Stimulated activated memory B cell treated with anti-CD40 and anti-IgM and Interleukin-4, amounts not matched to agents 10 μg/mL and 1 μg/mL and 100 μg/mL, for 72 hours (primary cell): ENCODE measurements at regions not wholly inside any gene's neighbourhood (a gene's known extent, or its start where the extent isn't known, plus 50 kb on each side); places are given as distances from the start of the nearest gene placed in this dataset.
"Not testable (repeated sequence)": the region's sequence is repeated elsewhere in the genome, so short reads cannot be mapped to it uniquely, and the experiment has no call there.

Experiments
- ATAC-seq: fragments of 150-1000 bp; cut with Tn5 transposase; 2 replicates; pipeline ENCODE4 v1.10.0; 2021
- H3K27ac Mint-ChIP-seq: one replicate; pipeline ENCODE4 v1.8.0; 2022; ENCODE audit warnings: mild to moderate bottlenecking, mixed read lengths
- H3K27me3 Mint-ChIP-seq: one replicate; pipeline ENCODE4 v1.8.0; 2022; ENCODE audit warnings: mixed read lengths
- H3K36me3 Mint-ChIP-seq: one replicate; pipeline ENCODE4 v1.8.0; 2022; ENCODE audit warnings: mixed read lengths
- H3K4me1 Mint-ChIP-seq: one replicate; pipeline ENCODE4 v1.8.0; 2022; ENCODE audit warnings: mixed read lengths
- H3K4me3 Mint-ChIP-seq: one replicate; pipeline ENCODE4 v1.8.0; 2022; ENCODE audit warnings: mild to moderate bottlenecking, moderate library complexity, mixed read lengths
- H3K9me3 Mint-ChIP-seq: one replicate; pipeline ENCODE4 v1.8.0; 2022; ENCODE audit warnings: mixed read lengths

GRCh38 chr10:3395041-3395440 lies 222.5 kb upstream of the PITRM1 start:
- Mint-ChIP-seq H3K9me3 (peaks cover 4% of the 10 kb centered on the region), H3K4me1 (peaks cover 31% of the 10 kb centered on the region), H3K27ac (no peak overlapping the region), H3K27me3 (no peaks in the 10 kb centered on the region), H3K4me3 (no peak overlapping the region), H3K36me3 (no peaks in the 10 kb centered on the region)
- no peak for ATAC-seq

- ATAC-seq, result no peak
- Mint-ChIP-seq H3K4me3 (no peak overlapping the region), H3K27ac (no peak overlapping the region), H3K4me1 (peaks cover 31% of the 10 kb centered on the region), H3K9me3 (peaks cover 4% of the 10 kb centered on the region), H3K27me3 (no peaks in the 10 kb centered on the region), H3K36me3 (no peaks in the 10 kb centered on the region)
Measured at GRCh38 chr10:3393958-3394357, 221.4 kb upstream of the PITRM1 start.

DNA sequence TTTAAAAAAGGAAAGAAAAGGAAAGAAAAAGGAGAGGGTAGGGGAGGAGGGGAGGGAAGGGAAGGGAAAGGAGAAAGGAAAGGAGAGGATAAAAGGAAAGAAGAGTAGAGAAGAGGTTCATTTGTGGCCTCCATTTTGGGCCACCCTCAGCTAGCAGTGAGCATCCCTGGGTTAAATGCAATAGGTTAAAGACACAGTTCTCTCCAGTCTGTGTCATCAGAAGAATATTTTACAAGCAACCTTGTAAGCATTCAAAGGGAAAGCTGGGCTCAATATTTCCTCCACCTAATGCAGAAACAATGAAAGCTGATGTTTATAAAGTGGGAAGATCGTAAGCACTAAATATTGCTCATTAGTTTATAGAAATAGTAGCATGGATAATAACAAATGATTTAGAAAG lies 219.1 kb upstream of the PITRM1 start:
- peaks cover 6% of the 10 kb centered on the region for H3K9me3 Mint-ChIP-seq
- no peak for ATAC-seq
- no peaks in the 10 kb centered on the region for H3K36me3 Mint-ChIP-seq
- no peak overlapping the region for H3K27ac Mint-ChIP-seq
- no peak overlapping the region for H3K4me3 Mint-ChIP-seq
- peaks cover 23% of the 10 kb centered on the region for H3K4me1 Mint-ChIP-seq
- peaks cover 5% of the 10 kb centered on the region for H3K27me3 Mint-ChIP-seq

DNA sequence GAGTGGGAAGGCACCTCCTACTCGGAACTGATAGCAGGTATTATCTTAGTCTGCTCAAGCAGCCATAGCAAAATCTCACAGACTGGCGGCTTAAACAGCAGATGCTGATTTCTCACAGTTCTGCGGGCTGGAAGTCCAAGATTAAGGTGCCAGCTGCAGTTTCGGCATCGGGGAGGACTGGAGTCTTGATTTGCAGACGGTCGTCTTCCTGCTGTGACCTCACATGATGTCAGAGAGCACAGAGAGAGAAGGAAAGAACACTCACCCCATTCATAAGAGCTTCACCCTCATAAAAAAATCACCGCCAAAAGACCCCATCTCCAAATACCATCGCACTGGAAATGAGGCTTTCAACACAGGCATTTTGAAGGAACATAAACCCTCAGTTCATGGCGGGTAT lies 216.5 kb upstream of the PITRM1 start:
- Mint-ChIP-seq H3K27me3 (peaks cover 8% of the 10 kb centered on the region), H3K4me1 (peaks cover 8% of the 10 kb centered on the region), H3K4me3 (no peak overlapping the region), H3K36me3 (peaks cover 11% of the 10 kb centered on the region), H3K27ac (no peak overlapping the region), H3K9me3 (peaks cover 12% of the 10 kb centered on the region)
- ATAC-seq, result no peak

- ATAC-seq, result no peak
- H3K36me3 Mint-ChIP-seq, result peaks cover 11% of the 10 kb centered on the region
- no peak overlapping the region for H3K27ac Mint-ChIP-seq
Measured at GRCh38 chr10:3385487-3385886, 212.9 kb upstream of the PITRM1 start.

DNA sequence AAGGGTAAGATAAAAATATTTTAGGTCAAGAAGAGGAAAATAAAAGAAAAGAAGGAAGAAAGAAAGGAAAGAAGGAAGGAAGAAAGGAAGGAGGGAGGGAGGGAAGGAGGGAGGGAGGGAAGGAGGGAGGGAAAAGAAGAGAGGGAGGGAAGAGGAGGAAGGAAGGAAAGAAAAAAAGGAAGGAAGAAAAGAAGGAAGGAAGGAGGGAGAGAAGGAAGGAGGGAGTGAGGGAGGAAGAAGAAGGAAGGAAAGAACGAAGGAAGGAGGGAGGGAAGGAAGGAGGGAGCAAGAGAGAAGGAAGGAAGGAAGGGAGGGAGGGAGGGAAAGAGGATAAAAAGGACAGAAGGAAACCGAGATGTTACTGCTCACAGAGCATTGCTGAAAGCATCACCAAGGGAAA lies 209.5 kb upstream of the PITRM1 start:
- ATAC-seq, result no peak
- Mint-ChIP-seq H3K36me3 (peaks cover 11% of the 10 kb centered on the region), H3K4me3 (no peak overlapping the region), H3K27ac (no peak overlapping the region), H3K4me1 (no peaks in the 10 kb centered on the region), H3K9me3 (peaks cover 18% of the 10 kb centered on the region), H3K27me3 (peaks cover 15% of the 10 kb centered on the region)

More at GRCh38 chr10:3385487-3385886, 212.9 kb upstream of the PITRM1 start:
- Mint-ChIP-seq H3K27me3 (peaks cover 17% of the 10 kb centered on the region), H3K9me3 (peaks cover 15% of the 10 kb centered on the region), H3K4me1 (no peaks in the 10 kb centered on the region), H3K4me3 (no peak overlapping the region)

GRCh38 chr10:3380406-3381050 lies 207.9 kb upstream of the PITRM1 start:
- H3K4me3 Mint-ChIP-seq, result no peak overlapping the region
- H3K9me3 Mint-ChIP-seq, result peaks cover 15% of the 10 kb centered on the region
- no peaks in the 10 kb centered on the region for H3K4me1 Mint-ChIP-seq
- H3K27me3 Mint-ChIP-seq, result peaks cover 9% of the 10 kb centered on the region
- peaks cover 11% of the 10 kb centered on the region for H3K36me3 Mint-ChIP-seq
- ATAC-seq, result no peak
- no peak overlapping the region for H3K27ac Mint-ChIP-seq

DNA sequence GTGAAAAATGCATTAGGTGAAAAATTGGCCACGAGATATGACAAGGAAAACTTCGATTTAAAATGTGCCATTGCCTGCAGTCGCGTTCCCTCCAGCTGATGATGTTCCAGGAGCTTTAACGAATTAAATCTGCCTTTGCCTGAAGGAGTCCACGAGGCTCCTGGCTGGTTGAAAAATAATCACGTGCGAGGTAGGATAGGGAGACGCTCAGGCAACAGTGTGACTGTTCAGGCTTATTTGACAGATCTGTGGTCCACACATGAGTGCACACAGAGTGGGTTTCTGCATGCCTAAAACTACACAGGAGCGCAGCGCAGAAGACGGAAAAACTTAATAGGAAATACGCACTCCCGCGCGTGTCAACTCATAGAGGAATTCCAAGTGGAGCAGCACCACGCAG lies 204.0 kb upstream of the PITRM1 start:
- Mint-ChIP-seq H3K4me3 (no peak overlapping the region), H3K9me3 (peaks cover 2% of the 10 kb centered on the region), H3K4me1 (no peaks in the 10 kb centered on the region), H3K36me3 (no peaks in the 10 kb centered on the region), H3K27ac (no peak overlapping the region), H3K27me3 (peaks cover 9% of the 10 kb centered on the region)
- no peak for ATAC-seq

- no peaks in the 10 kb centered on the region for H3K4me1 Mint-ChIP-seq
- no peak for ATAC-seq
- no peaks in the 10 kb centered on the region for H3K27me3 Mint-ChIP-seq
- peaks cover 2% of the 10 kb centered on the region for H3K9me3 Mint-ChIP-seq
- H3K4me3 Mint-ChIP-seq, result no peak overlapping the region
- H3K27ac Mint-ChIP-seq, result no peak overlapping the region
- H3K36me3 Mint-ChIP-seq, result no peaks in the 10 kb centered on the region
Measured at GRCh38 chr10:3375505-3375904, 202.9 kb upstream of the PITRM1 start.

DNA sequence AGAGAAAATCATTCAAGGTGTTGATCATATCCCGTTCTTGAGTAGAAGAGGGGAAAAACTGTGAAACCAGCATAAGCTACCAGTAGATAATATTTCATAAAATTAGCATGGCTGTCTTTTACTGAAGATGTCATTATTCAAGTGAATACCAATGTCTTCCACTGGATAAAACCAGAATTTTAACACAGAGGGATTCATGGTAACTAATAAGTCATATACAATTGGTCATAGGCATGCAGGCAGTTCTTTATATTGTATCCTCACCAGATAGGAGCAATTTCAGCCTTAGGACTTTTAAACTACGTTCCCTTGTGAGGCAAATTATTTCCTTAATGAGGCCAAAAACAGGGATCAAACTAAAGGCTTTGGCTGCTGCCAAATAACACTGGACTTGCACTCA lies 202.3 kb upstream of the PITRM1 start:
- Mint-ChIP-seq H3K4me1 (no peaks in the 10 kb centered on the region), H3K9me3 (peaks cover 2% of the 10 kb centered on the region), H3K4me3 (no peak overlapping the region), H3K36me3 (no peaks in the 10 kb centered on the region), H3K27ac (no peak overlapping the region), H3K27me3 (no peaks in the 10 kb centered on the region)
- no peak for ATAC-seq

- H3K27ac Mint-ChIP-seq, ATAC-seq, H3K9me3 Mint-ChIP-seq, H3K4me1 Mint-ChIP-seq, H3K4me3 Mint-ChIP-seq, H3K36me3 Mint-ChIP-seq: not testable (repeated sequence)
- peaks cover 11% of the 10 kb centered on the region for H3K27me3 Mint-ChIP-seq
Measured at GRCh38 chr10:3373374-3374027, 200.9 kb upstream of the PITRM1 start.

- H3K9me3 Mint-ChIP-seq, result no peaks in the 10 kb centered on the region
- ATAC-seq, result no peak
- no peak overlapping the region for H3K4me3 Mint-ChIP-seq
- H3K36me3 Mint-ChIP-seq, result no peaks in the 10 kb centered on the region
- no peaks in the 10 kb centered on the region for H3K4me1 Mint-ChIP-seq
- H3K27ac Mint-ChIP-seq, result no peak overlapping the region
- H3K27me3 Mint-ChIP-seq, result peaks cover 13% of the 10 kb centered on the region
Measured at GRCh38 chr10:3372281-3372680, 199.7 kb upstream of the PITRM1 start.

- not testable (repeated sequence) for H3K4me3 Mint-ChIP-seq, H3K9me3 Mint-ChIP-seq, ATAC-seq, H3K36me3 Mint-ChIP-seq, H3K27ac Mint-ChIP-seq, H3K4me1 Mint-ChIP-seq
- H3K27me3 Mint-ChIP-seq, result peaks cover 13% of the 10 kb centered on the region
Measured at GRCh38 chr10:3371624-3372023, 199.0 kb upstream of the PITRM1 start.

- Mint-ChIP-seq H3K4me1 (no peaks in the 10 kb centered on the region), H3K27me3 (peaks cover 13% of the 10 kb centered on the region), H3K27ac (no peak overlapping the region), H3K4me3 (no peak overlapping the region), H3K9me3 (peaks cover 8% of the 10 kb centered on the region), H3K36me3 (no peaks in the 10 kb centered on the region)
- ATAC-seq, result no peak
Measured at GRCh38 chr10:3366735-3367405, 194.3 kb upstream of the PITRM1 start.

DNA sequence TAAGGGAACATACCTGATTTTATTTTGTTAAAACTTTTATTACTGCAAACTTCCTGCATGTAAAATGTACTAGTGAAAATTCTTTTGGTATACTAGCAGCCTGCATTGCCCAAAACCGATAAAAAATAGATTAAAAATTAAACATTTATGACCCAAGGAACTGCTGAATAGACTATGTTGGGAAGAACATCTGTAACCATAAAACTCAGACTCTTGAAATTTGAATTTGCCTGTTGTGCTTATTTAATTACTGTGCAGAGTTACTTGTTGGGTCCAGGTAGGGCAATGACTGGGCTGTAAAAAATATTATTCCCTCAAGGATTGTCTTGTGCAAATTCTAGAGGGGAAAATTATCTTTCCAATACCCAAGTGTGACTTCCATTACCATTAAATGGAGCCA lies 193.5 kb upstream of the PITRM1 start:
- Mint-ChIP-seq H3K9me3 (peaks cover 12% of the 10 kb centered on the region), H3K4me1 (no peaks in the 10 kb centered on the region), H3K4me3 (no peak overlapping the region), H3K27ac (no peak overlapping the region), H3K36me3 (peaks cover 3% of the 10 kb centered on the region), H3K27me3 (peaks cover 13% of the 10 kb centered on the region)
- no peak for ATAC-seq

- Mint-ChIP-seq H3K27me3 (peaks cover 13% of the 10 kb centered on the region), H3K9me3 (peaks cover 14% of the 10 kb centered on the region), H3K4me1 (no peaks in the 10 kb centered on the region), H3K36me3 (peaks cover 6% of the 10 kb centered on the region), H3K4me3 (no peak overlapping the region), H3K27ac (no peak overlapping the region)
- no peak for ATAC-seq
Measured at GRCh38 chr10:3365630-3366029, 193.0 kb upstream of the PITRM1 start.
